Limb (tissue), 2 donors: ENCODE measurements at regions not wholly inside any gene's neighbourhood (a gene's known extent, or its start where the extent isn't known, plus 50 kb on each side); places are given as distances from the start of the nearest gene placed in this dataset.

Source experiments
- DNase-seq, 2 donors: peaks; one replicate each; pipeline ENCODE4 v3.0.0-alpha.2; 2016; ENCODE audit errors: extremely low spot score in 2 of 2

DNA sequence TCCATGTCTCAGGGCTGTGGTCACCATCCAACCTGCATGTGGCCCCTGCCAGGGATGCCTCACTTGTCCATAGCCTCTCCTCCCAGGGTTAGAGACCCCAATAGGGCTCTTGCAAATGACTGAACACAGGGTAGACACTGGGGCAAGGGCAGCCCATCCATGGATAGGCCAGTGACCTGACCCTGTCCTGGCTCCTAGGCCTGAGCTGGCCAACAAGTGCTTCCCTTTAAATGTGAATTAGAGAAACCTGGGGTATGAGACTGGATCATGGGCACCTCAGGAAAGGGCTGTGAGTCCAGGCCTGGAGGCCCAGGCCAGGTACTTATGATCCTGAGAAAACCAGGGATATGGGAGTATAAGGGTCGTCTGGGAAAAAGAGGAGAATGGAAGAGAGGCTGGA, 64.5 kb downstream of the COPS8 start:
- DNase-seq, result no peak

GRCh38 chr2:237150831-237151375, 65.2 kb downstream of the COPS8 start:
- no peak for DNase-seq

- DNase-seq, result no peak
Observed at GRCh38 chr2:237152361-237152760, 66.7 kb downstream of the COPS8 start.

- no peak for DNase-seq
Observed at GRCh38 chr2:237153181-237153580, 67.5 kb downstream of the COPS8 start.

- DNase-seq, result peak; percentile 64 to 67
Observed at GRCh38 chr2:237154082-237154638, 68.5 kb downstream of the COPS8 start.

- DNase-seq, result no peak
Observed at GRCh38 chr2:237154884-237155851, 69.5 kb downstream of the COPS8 start.

DNA sequence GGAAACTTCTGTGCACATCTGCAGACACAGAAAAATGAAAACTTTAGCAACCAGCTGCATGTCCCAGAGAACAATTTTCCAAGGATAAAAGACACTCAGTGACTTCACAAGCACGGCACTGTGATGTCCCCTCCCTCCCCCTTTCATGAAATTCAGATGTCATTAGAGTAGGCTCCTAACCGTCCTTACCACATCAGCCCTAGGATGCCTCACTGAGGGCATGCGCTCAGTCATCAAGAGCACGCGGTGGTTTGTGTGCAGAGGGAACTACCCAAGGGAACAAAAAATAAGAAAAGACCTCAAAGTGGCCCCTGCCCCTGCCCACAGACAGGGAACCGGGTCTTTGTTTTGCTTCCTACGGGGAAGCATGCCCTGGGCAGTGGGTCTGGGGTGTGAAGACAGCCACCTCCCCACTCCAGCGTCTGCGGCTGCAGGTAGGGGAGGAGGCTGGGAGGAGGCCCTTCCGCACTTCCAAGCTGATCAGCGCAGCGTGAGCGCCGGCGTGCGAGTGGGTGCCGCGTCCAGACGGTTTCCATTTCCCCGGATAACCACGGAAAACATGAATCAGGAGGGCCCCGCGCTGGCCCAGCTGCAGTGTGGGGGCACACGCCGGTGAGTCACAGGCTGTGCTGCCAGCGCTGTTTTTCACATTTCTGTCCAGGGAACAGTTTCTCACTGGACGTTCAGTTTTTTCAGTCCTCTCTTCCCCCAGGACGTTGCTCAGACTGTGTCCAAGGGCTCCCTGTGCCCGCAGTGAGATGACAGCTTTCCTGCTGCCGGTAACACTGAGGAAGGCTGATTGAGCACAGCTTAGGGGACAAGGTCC, 70.6 kb downstream of the COPS8 start:
- peak in 1 of 2 donors; percentile 63 for DNase-seq

DNA sequence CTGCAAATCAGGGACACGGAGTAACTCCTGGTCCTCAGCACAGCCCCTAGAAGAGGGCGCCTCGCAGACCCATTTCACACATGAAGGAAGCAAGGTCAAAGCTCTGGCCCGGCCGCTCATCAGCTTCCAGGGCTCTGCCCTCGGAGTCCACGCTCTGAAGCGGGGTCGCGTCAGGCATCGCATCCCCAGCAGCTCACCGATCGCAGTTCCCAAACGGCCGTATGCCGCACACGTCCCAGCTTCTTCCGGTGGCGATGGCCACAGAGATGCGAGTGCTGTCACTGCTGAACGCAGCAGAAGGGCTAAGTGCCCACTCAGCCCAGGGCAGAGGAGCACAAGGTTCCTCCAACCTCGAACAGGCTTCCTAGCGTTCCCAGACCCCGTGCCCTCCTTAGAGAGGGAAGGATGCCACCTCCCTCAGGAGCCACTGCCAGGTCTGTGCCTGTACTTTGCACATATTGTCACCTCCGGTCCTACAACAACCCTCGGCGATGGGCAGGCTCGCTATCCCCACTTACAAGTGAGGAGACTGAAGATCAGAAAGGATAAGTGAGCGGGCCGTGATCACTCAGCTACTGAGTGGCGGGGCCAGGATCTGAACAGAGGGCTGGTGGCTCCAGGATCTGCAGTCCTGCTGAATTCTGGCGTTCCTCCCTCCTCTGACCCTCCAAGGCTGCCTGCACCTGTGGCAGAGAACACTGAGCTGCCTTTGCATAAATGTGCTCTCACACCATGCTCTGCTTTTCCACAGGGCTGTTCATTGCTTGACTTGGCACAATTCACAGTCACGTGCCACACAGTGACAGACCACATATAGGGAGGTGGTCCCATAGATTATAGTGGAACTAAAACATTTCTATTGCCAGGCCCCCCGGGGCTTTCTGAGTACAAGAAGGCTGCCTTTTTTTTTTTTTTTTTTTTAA, 71.4 kb downstream of the COPS8 start:
- DNase-seq, result peak; percentile 40 to 51

- no peak for DNase-seq
Observed at GRCh38 chr2:237157780-237158102, 72.1 kb downstream of the COPS8 start.

DNA sequence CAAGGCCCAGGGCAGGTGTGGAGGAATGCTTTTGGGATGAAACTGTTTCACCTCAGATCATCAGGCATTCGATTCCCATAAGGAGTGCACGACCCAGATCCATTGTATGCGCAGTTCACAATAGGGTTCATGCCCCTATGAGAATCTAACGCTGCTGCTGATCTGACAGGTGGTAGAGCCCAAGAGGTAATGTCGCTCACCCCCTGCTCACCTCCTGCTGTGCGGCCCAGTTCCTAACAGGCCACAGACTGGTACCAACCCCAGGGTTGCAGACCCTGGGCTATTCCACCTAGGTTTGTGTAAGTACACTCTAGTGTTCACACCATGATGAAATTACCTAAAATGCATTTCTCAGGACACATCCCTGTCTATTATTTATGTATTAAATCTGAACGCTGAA, 72.5 kb downstream of the COPS8 start:
- DNase-seq, result no peak

- DNase-seq, result no peak
Observed at GRCh38 chr2:237159006-237159911, 73.6 kb downstream of the COPS8 start.

DNA sequence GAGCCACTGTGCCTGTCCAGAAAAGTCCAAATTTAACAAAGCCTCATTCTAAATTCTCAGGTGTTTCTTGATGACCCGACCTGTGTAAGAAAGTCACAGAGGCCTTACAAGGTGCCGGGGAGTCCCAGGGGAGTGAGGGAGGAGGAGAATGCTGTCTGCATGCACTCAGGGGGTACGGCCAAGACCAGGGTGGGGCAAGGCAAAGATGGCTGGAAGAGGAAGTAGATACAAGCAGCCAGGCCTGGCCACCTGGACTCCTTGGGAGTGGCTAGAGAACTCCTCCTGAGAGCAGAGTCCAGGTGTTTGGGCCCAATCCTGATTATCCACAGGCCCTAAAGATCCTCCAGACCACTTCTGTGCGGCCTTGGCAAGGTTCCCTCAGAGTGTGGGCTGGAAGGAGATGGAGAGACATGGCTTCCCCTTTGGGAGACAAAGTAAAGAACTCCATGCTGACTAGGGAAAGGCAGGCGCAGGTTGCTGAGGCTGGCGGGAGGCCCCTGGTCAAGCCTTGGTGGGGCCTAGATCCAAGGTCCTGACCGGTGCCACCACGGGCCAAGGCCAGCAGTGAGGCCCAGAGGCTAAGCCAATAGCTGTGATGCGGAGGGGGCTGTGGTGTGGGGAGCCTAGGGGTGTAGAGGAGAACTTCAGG, 74.7 kb downstream of the COPS8 start:
- no peak for DNase-seq

DNA sequence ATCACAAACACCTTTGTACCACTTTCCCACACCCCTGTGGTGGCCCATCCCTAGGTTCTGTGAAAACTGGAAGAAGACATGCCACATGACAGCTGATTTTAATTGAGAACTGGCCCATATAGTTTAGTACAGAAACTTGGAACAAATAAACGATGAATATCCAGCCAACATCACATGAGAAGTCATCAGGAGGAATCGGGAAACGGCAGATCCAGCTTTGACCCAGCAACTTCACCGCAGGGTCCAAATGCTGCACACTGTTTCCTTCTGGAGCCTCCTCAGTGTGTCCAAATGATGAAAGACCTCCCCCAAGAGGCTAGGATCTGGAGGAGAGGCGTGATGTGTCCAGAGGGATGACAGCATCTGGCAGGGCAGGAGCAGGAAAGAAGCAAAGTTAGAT, 75.5 kb downstream of the COPS8 start:
- DNase-seq, result peak in 1 of 2 donors; percentile 40

GRCh38 chr2:237162959-237163358, 77.3 kb downstream of the COPS8 start:
- no peak for DNase-seq

GRCh38 chr2:237164474-237165042, 78.9 kb downstream of the COPS8 start:
- no peak for DNase-seq

- DNase-seq, result no peak
Observed at GRCh38 chr2:237165405-237166276, 80.0 kb downstream of the COPS8 start.

DNA sequence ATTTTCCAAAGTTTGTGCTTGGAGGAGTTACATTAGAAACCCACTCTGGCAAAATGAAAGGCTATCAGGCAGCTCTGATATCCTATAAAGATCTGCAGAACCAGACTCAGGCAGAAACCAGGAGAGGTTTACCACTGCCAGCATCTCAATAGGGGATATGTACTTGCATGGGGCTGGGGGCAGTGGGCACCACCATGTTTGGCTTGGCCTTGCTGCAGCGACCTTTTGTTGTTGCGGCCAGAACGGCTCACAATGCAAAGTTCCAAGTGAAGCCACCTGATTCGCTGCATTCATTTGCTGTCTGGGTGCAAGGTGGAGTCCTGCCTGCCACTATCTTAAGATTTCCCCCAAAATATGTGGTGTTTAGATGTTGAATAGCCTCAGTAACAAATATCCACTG, 81.3 kb downstream of the COPS8 start:
- no peak for DNase-seq

- no peak for DNase-seq
Observed at GRCh38 chr2:237167934-237168333, 82.2 kb downstream of the COPS8 start.
